Superior temporal gyrus (tissue), 1 donor: ENCODE measurements at regions not wholly inside any gene's neighbourhood (a gene's known extent, or its start where the extent isn't known, plus 50 kb on each side); places are given as distances from the start of the nearest gene placed in this dataset.

ENCODE experiments used
- DNase-seq: peaks from one replicate; pipeline ENCODE4 v3.0.0-alpha.2; 2016; ENCODE audit errors: extremely low spot score

DNA sequence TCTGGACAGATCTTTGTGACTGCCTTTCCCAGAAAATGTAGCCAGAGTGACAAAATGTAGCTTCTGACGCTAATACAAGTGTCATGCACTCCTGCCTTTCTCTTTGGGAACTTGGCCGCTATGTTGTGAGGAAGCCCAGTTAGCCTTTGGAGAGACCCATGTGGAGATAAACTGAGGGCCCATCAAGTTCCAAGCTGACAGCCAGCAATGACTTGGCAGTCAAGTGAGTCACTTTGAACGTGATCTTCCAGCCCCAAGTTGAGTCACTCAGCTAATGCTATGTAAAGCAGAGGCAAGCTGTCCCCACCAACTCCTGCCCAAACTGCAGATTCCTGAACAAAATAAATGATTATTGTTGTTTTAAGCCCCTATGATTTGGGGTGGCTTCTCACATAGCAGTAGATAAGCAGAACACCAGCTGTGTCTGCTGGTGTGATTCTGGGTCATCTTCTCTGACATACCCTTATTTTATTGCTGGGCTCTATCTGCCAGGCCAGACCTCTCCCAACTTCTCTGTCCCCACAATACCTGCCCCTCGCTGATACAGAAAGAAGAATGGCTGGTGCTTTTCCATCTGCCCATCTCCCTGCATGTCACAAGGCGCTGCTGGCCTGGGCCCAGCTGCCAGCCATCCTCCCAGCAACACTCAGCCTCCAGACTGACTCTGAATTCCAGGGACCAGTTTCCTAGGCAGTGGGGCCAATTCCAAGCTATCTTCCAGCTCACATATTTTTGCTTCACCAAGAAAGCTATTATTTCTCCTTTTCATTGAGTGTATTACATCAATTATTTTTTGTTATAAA, 274.8 kb downstream of the LRFN2 start:
- DNase-seq, result no peak

DNA sequence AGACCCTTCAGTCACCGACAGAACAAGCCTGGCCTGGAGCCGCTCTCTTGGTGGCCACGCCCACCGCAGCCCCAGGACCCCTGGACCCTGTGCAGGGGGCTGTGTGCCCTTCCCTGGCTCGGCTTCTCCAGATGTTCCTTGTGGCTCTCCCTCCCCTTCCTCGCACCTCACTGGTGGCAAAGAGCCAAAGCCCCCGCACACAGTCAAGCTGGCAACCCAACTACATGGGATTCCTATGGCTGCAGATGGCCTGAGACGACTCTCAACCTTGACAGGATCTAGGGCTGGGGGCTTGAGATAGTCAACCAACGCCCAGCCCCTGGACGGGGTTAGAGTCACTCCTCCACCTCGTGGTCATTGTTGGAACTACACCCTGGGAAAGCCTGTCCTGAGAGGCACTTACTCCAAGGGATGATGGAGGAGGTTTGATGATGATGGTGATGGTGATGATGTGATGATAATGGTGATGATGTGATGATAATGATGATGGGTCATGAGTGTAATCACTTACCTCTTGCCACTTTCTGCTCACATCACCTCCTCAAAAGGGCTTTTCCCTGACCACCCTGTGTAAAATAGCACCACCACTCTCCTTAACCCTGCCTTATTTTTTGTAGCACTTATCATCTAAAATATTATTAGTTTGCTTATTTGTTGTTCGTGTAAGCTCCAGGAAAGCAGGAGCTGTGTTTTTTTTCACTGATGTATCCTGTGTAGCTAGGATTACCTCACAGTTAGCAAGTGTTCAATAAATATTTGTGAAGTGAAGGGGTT, 278.4 kb downstream of the LRFN2 start:
- peak; percentile 89 for DNase-seq

DNA sequence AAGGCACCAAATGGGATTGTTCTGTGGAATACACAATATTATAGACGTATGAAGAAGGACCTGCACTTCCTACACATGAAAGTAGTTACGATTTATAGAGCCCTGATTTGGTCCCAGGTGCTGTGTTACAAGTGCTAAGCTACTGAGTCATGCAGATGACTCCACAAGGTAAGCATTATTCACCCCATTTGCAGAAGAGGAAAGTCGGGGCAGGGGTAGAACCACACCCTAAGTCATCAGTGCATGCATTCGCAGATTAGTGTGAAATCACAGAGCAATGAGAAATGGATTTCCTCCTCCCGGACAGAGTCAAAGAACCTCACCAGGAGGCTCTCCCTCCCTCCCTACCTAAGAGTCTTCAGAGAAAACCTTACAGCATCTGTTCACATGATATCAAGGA, 279.5 kb downstream of the LRFN2 start:
- no peak for DNase-seq

DNA sequence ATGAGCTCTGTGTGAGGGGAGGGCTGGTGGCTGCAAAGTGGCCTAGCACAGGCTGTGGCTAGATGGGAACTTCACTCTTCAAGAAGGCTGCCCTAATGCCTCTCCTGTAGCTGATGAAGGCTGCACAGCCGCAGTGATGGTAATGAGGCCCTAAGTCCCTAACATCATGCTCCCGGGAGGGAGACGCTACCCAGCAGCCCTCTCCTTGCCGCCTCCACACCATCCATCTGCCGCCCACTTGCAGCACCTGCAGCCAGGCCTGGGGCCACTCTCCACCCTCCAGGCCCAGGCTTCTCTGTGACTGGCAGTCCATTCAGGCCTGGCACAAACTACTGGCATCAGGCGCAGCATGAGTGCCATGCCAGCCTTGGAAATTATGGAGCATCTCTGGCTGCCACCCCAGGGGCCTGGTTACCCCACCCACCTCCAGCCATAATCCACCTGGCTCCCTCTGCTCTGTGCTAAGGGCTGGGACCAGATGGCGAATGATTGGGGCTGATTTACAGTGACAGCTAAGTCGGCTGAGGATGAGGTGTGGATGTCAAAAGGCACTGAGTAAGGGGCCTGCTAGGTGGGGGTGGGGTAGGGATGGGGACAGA, 284.2 kb downstream of the LRFN2 start:
- no peak for DNase-seq

DNA sequence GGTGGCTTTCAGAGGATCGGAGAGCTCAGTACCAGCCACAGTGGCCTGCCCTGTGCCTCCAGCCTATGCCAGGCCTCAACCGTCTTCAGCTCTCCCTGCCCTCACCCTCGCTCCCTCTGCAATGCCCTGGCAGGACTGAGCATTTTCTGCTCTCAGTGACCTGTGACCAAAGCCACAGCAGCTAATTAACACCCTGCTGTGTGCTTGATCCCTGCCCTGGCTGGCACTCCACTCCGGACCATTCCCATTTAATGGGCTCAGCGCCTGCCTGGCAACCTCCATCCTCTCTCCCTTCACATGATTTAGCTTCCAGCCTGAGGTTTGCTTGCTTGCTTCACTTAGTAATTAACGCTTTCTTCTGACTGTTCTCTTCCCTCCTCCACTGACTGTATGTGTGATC, 287.5 kb downstream of the LRFN2 start:
- DNase-seq, result peak; percentile 24

DNA sequence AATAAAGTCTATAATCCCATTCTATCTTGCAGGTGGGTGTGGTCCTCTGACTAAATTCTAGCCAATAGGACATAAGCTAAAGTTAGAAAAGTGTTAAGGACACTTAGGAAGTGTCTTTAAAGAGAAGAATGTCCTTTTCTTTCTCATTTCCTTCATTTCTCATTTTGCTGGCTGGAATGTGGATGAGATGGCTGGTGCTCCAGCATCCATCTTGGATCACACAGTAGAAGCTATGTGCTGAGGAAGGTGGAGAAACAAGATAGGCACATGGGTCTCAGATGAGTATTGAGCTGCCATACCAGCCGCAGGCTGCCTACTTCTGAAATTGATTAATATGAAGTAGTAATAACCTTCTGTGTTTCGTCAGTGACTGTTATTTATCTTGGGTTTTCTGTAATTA, 289.0 kb downstream of the LRFN2 start:
- DNase-seq, result no peak

DNA sequence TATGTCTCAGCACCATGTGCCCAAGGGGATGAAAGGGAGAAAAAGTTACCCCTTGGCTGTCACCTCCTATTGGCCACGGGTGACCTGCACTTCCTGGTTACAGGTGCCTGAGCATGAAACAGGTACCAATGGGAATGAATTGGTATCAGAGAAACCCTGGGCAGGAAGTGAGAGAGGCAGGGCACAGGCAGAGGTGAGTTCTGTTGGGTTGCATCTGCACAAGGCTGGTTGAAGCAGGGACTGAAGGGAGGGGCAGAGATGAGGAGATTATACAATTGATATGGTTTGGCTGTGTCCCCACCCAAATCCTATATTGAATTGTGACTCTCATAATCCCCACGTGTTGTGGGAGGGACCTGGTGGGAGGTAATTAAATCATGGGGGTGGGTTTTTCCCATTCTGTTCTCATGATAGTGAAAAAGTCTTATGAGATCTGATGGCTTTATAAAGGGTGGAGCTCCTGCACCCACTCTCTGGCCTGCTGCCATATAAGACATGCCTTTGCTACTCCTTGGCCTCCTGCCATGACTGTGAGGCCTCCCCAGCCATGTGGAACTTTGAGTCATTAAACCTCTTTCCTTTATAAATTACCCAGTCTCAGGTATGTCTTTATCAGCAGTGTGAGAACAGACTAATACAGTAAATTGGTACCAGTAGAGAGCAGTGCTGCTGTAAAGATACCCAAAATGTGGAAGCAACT, 291.8 kb downstream of the LRFN2 start:
- DNase-seq, result no peak

DNA sequence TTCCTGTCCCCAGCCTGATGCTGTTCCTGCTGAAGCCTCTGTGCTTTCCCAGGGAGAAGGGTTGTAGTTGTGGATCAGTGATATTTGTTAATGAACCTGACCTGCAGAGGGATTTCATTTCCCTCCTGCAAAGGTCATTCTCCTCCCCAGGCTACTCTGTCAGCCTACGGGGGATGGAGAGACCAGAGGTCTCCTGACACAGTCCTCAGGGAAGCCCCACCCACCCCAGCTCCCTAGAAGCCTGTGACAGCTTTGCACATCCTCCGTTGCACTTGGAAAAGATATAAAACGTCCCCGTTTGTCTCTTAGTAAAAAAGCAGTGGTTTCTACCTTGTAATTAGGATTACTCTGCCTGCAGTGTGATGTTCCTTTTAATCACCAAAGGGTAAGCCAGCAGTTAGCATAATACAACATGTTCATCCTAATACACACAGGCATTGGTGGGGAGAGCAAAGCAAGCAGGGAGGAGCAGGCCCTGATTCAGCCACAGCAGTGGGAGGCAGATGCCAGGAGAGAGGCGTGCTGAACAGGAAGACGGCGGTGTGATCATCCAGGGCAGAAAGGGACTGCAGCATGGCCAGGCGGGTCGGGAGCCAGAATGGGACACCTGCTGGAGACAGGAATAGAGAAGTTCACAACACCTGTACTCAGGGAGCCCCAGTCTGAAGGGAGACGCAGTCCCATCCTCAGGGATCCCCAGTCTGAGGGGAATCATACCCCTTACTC, 293.5 kb downstream of the LRFN2 start:
- DNase-seq, result peak; percentile 21

DNA sequence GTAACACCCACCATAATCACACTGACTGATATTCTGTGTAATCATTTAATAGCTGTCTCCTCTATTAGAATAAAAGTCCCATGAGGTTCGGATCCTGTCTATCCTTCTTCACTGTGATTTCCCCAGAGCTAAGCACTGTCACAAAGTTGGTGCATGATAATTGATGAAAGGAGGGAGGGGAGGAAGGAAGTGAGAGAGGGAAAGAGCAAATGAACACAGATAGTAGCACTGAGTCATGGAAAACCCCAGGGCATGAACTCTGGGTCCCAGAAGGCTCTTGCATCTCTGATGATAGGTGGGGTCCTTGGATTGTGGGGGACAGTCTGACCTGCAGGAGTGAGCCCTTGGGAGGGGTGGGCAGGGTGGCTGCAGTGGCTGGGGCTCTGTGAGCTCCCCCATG, 294.1 kb downstream of the LRFN2 start:
- DNase-seq, result no peak

DNA sequence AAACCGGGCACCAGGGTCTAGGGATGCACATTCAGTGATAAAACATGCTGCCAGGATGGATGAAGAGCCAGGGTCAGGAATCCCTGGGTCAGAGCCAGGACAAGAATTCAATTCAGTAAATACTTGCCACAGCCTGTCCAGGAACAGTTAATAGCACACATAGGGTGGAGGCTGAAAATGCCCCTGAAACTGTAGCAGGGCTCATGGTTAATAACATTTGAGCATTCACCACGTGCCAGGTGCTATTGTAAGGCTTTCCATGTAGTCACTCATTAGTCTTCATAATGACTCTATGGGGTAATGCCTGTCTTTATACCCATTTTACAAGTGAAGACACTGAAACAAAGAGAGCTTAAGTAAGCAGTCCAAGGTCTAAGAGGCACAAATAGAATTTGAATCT, 296.3 kb downstream of the LRFN2 start:
- DNase-seq, result no peak

DNA sequence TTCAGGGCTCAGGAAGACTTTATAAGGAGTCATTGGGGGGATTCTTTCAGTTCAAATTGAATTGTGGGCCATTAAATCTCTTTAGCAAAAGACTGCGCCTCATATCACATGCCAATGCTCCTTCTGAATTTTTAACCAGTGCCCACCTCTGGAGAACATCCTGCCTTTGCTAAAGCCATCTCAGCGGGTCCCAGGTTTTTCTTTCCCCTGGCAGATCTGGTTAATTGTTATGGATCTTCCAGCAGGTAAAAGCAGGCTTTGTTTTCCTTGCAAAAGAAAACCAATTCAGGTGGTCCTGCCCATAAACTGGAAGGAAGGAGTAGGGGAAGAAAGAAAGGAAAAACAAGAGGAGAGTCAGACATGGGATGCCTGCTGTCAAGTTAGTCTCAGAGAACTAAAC, 298.2 kb downstream of the LRFN2 start:
- no peak for DNase-seq

DNA sequence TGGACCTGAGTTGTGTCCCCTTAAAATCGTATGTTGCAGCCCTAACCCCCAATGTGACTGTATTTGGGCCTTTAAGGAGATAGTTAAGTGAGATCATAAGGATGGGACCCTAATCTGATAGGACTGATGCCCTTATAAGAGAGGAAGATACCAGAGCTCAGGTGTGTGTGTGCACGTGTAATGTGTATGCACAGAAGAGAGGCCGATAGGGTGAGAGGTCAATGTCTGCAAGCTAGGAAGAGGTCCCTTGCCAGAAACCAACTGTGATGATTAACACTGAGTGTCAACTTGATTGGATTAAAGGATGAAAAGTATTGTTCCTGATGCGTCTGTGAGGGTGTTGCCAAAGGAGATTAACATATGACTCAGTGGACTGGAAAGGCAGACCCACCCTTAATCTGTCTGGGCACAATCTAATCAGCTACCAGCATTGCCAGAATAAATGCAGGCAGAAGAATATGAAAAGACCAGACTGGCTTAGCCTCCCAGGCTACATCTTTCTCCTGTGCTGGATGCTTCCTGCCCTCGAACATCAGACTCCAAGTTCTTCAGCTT, 299.8 kb downstream of the LRFN2 start:
- no peak for DNase-seq

DNA sequence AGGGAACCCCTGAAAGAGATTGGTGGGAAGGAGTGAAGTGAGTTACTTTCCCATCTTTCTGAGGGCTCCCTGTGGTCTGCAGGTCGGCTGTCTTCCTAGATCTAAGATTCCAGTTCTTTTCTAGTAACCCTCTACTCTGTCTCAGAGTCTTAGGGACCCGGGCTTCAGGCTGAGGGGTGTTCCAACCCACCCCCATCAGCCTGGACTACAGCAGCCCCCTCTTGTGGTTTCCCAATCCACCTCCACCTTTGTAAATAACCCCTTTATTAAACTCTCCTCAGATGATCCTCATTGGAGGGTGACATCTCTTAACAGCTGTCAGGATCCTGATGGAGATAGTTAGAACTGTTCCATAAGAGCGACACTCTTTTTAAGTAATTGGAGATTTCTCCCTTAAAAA, 300.4 kb downstream of the LRFN2 start:
- DNase-seq, result no peak

DNA sequence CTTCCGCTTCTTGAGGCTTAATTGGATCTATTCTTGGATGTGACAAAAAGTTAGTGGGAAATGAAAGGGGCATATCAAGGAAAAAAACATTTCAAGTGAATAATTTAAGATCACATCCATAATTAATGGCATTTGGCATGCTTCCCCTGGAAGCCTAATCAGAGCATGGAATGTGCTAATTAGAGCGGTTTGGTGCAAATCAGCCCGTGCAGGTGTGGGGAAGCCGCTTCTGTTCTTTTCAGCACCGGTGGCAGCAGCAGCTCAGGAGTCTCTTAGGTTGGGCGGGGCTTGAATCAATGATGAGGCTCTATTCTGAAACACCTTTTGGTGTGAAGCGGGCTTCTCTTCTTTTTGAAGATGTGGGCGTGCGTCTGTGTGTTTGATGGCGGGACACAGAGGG, 301.2 kb downstream of the LRFN2 start:
- no peak for DNase-seq

DNA sequence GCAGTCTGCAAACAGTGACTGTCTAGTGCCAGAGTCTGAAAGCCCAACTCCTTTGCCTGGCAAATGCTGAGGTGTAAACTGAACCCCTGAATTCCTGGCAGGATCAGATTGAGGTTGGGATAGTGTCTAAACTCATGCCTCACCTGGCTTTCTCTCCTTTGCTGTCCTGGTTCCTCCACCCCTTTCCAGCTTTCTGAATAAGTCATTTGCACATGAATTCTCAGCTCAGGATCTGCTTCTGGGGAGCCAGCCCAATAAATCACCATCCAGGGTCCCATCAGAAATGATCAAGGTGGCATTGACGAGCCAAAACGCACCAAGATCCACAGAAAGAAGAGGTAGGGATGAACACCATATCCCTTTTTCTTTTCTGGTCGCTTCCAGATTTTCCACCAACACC, 301.6 kb downstream of the LRFN2 start:
- DNase-seq, result no peak

DNA sequence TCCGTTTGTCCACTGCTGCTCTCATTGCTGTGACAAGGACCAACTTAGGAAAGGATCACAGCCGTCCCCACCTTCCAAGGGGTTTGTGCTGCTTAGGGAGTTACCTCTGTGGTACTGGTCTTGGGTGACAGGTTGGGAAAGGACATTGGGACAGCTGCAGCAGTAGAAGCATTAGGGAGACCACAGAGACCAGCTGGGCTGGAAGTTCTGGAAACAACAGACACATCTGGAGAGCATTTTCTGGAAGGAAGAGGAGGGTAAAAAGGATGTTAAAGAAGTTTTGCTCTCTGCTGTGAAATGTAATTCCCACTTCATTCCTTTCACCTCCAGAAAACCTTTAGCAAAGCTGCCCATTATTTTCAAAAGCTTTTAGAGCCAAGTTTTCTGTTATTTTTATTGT, 304.2 kb downstream of the LRFN2 start:
- no peak for DNase-seq

DNA sequence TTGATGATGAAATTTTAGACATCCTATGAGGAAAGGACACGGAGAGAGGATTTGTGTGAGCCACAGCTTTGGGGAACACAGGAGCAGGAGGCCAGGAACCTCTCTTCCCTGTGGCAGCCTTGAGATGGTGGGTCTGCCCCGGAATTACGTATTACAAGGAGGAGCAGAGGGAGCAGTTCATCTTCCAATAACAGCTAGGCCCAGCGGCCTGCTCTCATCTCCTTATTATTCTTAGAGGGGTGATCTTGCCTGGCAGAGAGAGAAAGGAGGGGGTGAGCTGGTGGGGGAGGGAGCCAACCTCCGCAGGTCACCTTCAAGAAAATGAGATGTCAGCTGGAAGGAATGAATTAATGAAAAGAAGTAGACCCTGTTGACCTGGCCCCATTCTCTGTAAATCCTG, 305.8 kb downstream of the LRFN2 start:
- no peak for DNase-seq

DNA sequence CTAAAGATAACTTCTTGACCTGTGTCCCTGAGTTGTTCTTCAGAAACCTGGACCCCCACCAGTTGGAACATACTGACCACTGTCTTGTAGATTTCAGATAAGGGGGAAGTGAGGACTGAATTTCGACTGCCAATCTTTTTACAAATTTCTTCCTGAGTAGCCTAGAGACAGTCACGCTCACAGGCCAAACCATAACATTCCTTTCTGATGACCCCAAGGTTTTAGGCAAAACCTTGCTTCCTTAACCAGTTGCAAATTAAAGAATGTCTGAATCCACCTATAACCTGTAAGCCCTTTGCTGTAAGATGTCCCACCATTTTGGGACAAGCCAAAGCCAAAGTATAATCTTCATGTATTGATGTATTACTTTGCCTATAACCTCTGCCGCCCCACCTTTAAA, 306.9 kb downstream of the LRFN2 start:
- DNase-seq, result no peak

DNA sequence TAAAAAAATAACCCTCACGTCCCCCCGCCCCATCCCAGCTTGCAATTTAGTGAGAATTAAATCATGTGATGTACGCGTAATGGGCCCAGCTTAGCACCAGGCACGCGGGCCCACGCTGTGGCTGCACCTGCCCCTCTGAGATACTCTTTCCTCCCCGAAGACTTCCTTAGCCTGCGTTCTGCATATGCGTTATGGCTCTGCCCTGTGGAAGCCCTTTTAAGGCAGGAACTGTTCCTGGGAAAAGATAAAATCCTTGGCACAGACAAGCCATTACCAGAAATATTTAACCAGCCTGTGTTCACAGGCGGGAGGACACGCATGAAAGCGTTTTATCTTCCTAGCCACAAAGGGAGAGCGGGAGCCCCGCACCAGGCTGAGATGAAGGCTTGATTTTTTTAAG, 311.0 kb downstream of the LRFN2 start:
- DNase-seq, result no peak

DNA sequence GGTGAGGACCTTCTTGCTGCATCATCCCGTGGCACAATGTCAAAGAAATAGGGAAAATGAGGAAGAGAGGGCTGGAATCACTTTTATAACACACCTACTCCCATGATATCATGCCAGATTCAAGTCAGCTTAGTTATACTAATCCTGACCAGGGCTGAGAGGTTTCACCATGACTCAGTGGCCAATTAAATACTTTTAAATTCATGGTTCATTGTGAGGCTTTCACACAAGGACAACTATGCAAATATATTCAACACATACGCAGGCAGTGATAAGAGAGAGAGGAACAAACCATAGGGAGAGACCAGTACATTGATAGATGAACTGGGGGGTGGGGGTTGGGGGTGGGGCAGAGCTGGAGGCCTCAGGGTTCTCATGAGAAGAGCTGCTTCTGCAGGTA, 313.1 kb downstream of the LRFN2 start:
- no peak for DNase-seq

DNA sequence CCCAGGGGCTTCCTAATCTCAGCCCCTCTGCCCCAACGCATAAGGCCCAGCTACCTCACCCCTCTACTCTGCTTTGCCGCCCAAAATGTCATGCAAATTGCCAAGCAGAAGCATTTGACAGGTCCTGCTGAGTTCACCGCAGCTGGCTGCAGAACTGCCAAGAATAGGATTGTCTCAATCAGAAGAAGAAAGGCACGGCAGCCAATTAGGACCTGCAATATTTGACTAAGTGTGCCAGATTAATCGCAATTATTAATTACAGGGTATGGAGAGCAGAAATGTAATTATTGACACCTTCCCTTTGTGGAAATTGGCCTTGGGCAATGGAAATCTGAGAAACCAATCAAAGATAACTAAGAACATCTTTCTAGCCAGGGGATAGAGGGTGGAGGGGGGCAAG, 318.6 kb downstream of the LRFN2 start:
- no peak for DNase-seq
